Skeletal muscle satellite cell (primary cell): ENCODE measurements at regions not wholly inside any gene's neighbourhood (a gene's known extent, or its start where the extent isn't known, plus 50 kb on each side); places are given as distances from the start of the nearest gene placed in this dataset.

Source experiments
- H3K27me3 ChIP-seq: 2 replicates; pipeline ENCODE4 v1.7.0; 2013; ENCODE audit warnings: low read length; ENCODE audit not compliant: control insufficient read depth, insufficient read depth
- H3K36me3 ChIP-seq: 2 replicates; pipeline ENCODE4 v1.7.0; 2013; ENCODE audit warnings: mild to moderate bottlenecking, control low read depth, low read length; ENCODE audit not compliant: insufficient read depth
- H3K4me1 ChIP-seq: 2 replicates; pipeline ENCODE4 v1.7.0; 2013; ENCODE audit warnings: low read length; ENCODE audit not compliant: control insufficient read depth, insufficient read depth
- H3K4me2 ChIP-seq: 2 replicates; pipeline ENCODE4 v1.7.0; 2013; ENCODE audit warnings: mild to moderate bottlenecking, low read length
- H3K4me3 ChIP-seq: 2 replicates; pipeline ENCODE4 v1.7.0; 2013; ENCODE audit warnings: low read length
- H3K9ac ChIP-seq: 2 replicates; pipeline ENCODE4 v1.7.0; 2013; ENCODE audit warnings: mild to moderate bottlenecking, low read depth, low read length, moderate library complexity
- H3K9me3 ChIP-seq: replicated peaks from 2 replicates; pipeline ENCODE4 v1.7.0; 2013; ENCODE audit warnings: mild to moderate bottlenecking, control low read depth, low read length

- H3K27me3 ChIP-seq, result no peaks in the 10 kb centered on the region
- no peak overlapping the region for H3K9ac ChIP-seq
- H3K4me3 ChIP-seq, result no peak overlapping the region
- H3K4me1 ChIP-seq, result peaks cover 15% of the 10 kb centered on the region
- H3K36me3 ChIP-seq, result no peaks in the 10 kb centered on the region
- no peak overlapping the region for H3K4me2 ChIP-seq
- H3K9me3 ChIP-seq, result no peaks in the 10 kb centered on the region
These were observed 67.6 kb downstream of the CLDN34 start for GRCh38 chrX:10034740-10035260.

GRCh38 chrX:10038585-10038984 is 71.4 kb downstream of the CLDN34 start:
- Histone ChIP-seq H3K4me2 (no peak overlapping the region), H3K4me3 (no peak overlapping the region), H3K4me1 (peaks cover 12% of the 10 kb centered on the region), H3K9ac (no peak overlapping the region), H3K36me3 (no peaks in the 10 kb centered on the region), H3K9me3 (no peaks in the 10 kb centered on the region), H3K27me3 (no peaks in the 10 kb centered on the region)

GRCh38 chrX:10039821-10040793 is 72.9 kb downstream of the CLDN34 start:
- H3K36me3 ChIP-seq, result no peaks in the 10 kb centered on the region
- no peaks in the 10 kb centered on the region for H3K27me3 ChIP-seq
- no peak overlapping the region for H3K4me3 ChIP-seq
- H3K9ac ChIP-seq, result no peak overlapping the region
- H3K4me1 ChIP-seq, result peaks cover 8% of the 10 kb centered on the region
- no peak overlapping the region for H3K4me2 ChIP-seq
- no peaks in the 10 kb centered on the region for H3K9me3 ChIP-seq

GRCh38 chrX:10040961-10041360 is 73.8 kb downstream of the CLDN34 start:
- Histone ChIP-seq H3K27me3 (no peaks in the 10 kb centered on the region), H3K9ac (no peak overlapping the region), H3K4me3 (no peak overlapping the region), H3K4me2 (no peak overlapping the region), H3K36me3 (no peaks in the 10 kb centered on the region), H3K4me1 (peaks cover 8% of the 10 kb centered on the region), H3K9me3 (no peaks in the 10 kb centered on the region)

- Histone ChIP-seq H3K4me2 (no peak overlapping the region), H3K4me1 (peaks cover 8% of the 10 kb centered on the region), H3K4me3 (no peak overlapping the region), H3K36me3 (no peaks in the 10 kb centered on the region), H3K9ac (no peak overlapping the region), H3K27me3 (no peaks in the 10 kb centered on the region), H3K9me3 (no peaks in the 10 kb centered on the region)
These were observed 74.2 kb downstream of the CLDN34 start for GRCh38 chrX:10041383-10041782.

GRCh38 chrX:10042055-10042454 is 74.9 kb downstream of the CLDN34 start:
- no peaks in the 10 kb centered on the region for H3K27me3 ChIP-seq
- no peak overlapping the region for H3K4me2 ChIP-seq
- no peak overlapping the region for H3K9ac ChIP-seq
- no peaks in the 10 kb centered on the region for H3K9me3 ChIP-seq
- H3K4me3 ChIP-seq, result no peak overlapping the region
- peaks cover 8% of the 10 kb centered on the region for H3K4me1 ChIP-seq
- H3K36me3 ChIP-seq, result no peaks in the 10 kb centered on the region

- H3K4me2 ChIP-seq, result no peak overlapping the region
- H3K4me3 ChIP-seq, result no peak overlapping the region
- H3K9me3 ChIP-seq, result no peaks in the 10 kb centered on the region
- no peaks in the 10 kb centered on the region for H3K27me3 ChIP-seq
- peaks cover 14% of the 10 kb centered on the region for H3K4me1 ChIP-seq
- no peaks in the 10 kb centered on the region for H3K36me3 ChIP-seq
- no peak overlapping the region for H3K9ac ChIP-seq
These were observed 76.2 kb downstream of the CLDN34 start for GRCh38 chrX:10043386-10043785.

- Histone ChIP-seq H3K9ac (no peak overlapping the region), H3K36me3 (no peaks in the 10 kb centered on the region), H3K4me1 (peaks cover 18% of the 10 kb centered on the region), H3K4me2 (no peak overlapping the region), H3K27me3 (no peaks in the 10 kb centered on the region), H3K4me3 (no peak overlapping the region), H3K9me3 (no peaks in the 10 kb centered on the region)
These were observed 76.9 kb downstream of the CLDN34 start for GRCh38 chrX:10044021-10044420.

GRCh38 chrX:10045327-10046000 is 78.3 kb downstream of the CLDN34 start:
- Histone ChIP-seq H3K27me3 (no peaks in the 10 kb centered on the region), H3K9me3 (no peaks in the 10 kb centered on the region), H3K36me3 (no peaks in the 10 kb centered on the region), H3K4me1 (peaks cover 10% of the 10 kb centered on the region), H3K4me3 (no peak overlapping the region), H3K4me2 (no peak overlapping the region), H3K9ac (no peak overlapping the region)

- Histone ChIP-seq H3K9ac (no peak overlapping the region), H3K4me3 (no peak overlapping the region), H3K4me2 (no peak overlapping the region), H3K27me3 (no peaks in the 10 kb centered on the region), H3K36me3 (no peaks in the 10 kb centered on the region), H3K4me1 (peaks cover 10% of the 10 kb centered on the region), H3K9me3 (no peaks in the 10 kb centered on the region)
These were observed 80.0 kb downstream of the CLDN34 start for GRCh38 chrX:10047133-10047532.

GRCh38 chrX:10047631-10048030 is 80.5 kb downstream of the CLDN34 start:
- Histone ChIP-seq H3K4me3 (no peak overlapping the region), H3K27me3 (no peaks in the 10 kb centered on the region), H3K4me1 (peaks cover 10% of the 10 kb centered on the region), H3K36me3 (no peaks in the 10 kb centered on the region), H3K9ac (no peak overlapping the region), H3K4me2 (peak overlapping the region; percentile 56), H3K9me3 (no peaks in the 10 kb centered on the region)
